Endothelial cell of umbilical vein (primary cell): ENCODE measurements at regions not wholly inside any gene's neighbourhood (a gene's known extent, or its start where the extent isn't known, plus 50 kb on each side); places are given as distances from the start of the nearest gene placed in this dataset.

Experiments used
- BruUV-seq: library from RNA; stranded (reverse); fragments of 400-500 nt; replicated peaks from 2 replicates; lab custom pipeline; 2021; lab: Mats Ljungman, UMichigan
- CTCF ChIA-PET: fragments of 300-600, 350-600 bp; sonication (Branson Sonifier 250); formaldehyde crosslinking; loops from one replicate; lab custom pipeline; 2021; ENCODE audit warnings: antibody characterized with exemption, inconsistent platforms; lab: Charles Lee
- POLR2A ChIA-PET: fragments of 300-600, 350-600 bp; sonication (Branson Sonifier 250); formaldehyde crosslinking; loops from one replicate; lab custom pipeline; 2021; ENCODE audit warnings: antibody characterized with exemption, inconsistent platforms; lab: Charles Lee
- DNase-seq: peaks from one replicate; pipeline ENCODE4 v3.0.0-alpha.2; 2011; ENCODE audit warnings: low read depth, low spot score
- FAIRE-seq: peaks from 2 replicates; lab custom pipeline; 2011; peaks lifted over from hg19 to GRCh38; lab: Jason Lieb, UNC
- H2AFZ ChIP-seq: 2 replicates; pipeline ENCODE4 v1.6.0; 2012; ENCODE audit warnings: low read depth, low read length, control low read depth, inconsistent platforms
- H3K27ac ChIP-seq: 2 replicates; pipeline ENCODE4 v1.5.1; 2011; ENCODE audit warnings: low read depth, mild to moderate bottlenecking, control low read depth, low read length, moderate library complexity; ENCODE audit not compliant: insufficient read depth
- H3K27me3 ChIP-seq, 2 experiments: 2 replicates each; pipeline versions ENCODE4 v1.6.0 to v1.6.1; 2011; ENCODE audit warnings: low read length in 2 of 2, mixed read lengths in 1 of 2; ENCODE audit not compliant: control insufficient read depth in 2 of 2, insufficient read depth in 2 of 2
- H3K36me3 ChIP-seq, 2 experiments: 2 replicates in 1 of 2; 3 replicates in 1 of 2; pipeline ENCODE4 v1.5.1; 2011; ENCODE audit warnings: low read length in 2 of 2, mild to moderate bottlenecking in 1 of 2, moderate library complexity in 1 of 2; ENCODE audit not compliant: control insufficient read depth in 2 of 2, insufficient read depth in 2 of 2; ENCODE audit errors: extremely low read depth in 1 of 2
- H3K4me1 ChIP-seq: 3 replicates; pipeline ENCODE4 v1.5.1; 2011; ENCODE audit warnings: mild to moderate bottlenecking, low read length; ENCODE audit not compliant: control insufficient read depth, insufficient read depth; ENCODE audit errors: extremely low read depth
- H3K4me2 ChIP-seq: 2 replicates; pipeline ENCODE4 v1.6.1; 2011; ENCODE audit warnings: low read length, control low read depth, mixed read lengths; ENCODE audit not compliant: insufficient read depth
- H3K4me3 ChIP-seq, 3 experiments: fragments of 200-600 bp in 1 of 3; sonication (generic), shearing (Covaris generic) in 1 of 3; replicated peaks in 1 of 3; 2 replicates each; pipeline ENCODE4 v1.5.1; 2011 to 2016; ENCODE audit warnings: control low read depth in 3 of 3, low read length in 3 of 3, mild to moderate bottlenecking in 2 of 3, inconsistent platforms in 1 of 3, low read depth in 1 of 3, moderate library complexity in 1 of 3; ENCODE audit not compliant: insufficient read depth in 1 of 3
- H3K79me2 ChIP-seq: 2 replicates; pipeline ENCODE4 v1.6.0; 2012; ENCODE audit warnings: low read length, inconsistent platforms; ENCODE audit not compliant: control insufficient read depth, insufficient read depth
- H3K9ac ChIP-seq: replicated peaks from 2 replicates; pipeline ENCODE3; 2011; ENCODE audit warnings: low read length, control low read depth; ENCODE audit not compliant: insufficient read depth; ENCODE audit errors: extremely low read depth
- H3K9me1 ChIP-seq: replicated peaks from 3 replicates; pipeline ENCODE4 v1.6.0; 2011; ENCODE audit warnings: mild to moderate bottlenecking, low read length; ENCODE audit not compliant: control insufficient read depth, insufficient read depth; ENCODE audit errors: extremely low read depth
- H3K9me3 ChIP-seq: replicated peaks from 2 replicates; pipeline ENCODE4 v1.5.1; 2012; ENCODE audit warnings: low read length, inconsistent platforms; ENCODE audit not compliant: control insufficient read depth, insufficient read depth
- H4K20me1 ChIP-seq: replicated peaks from 2 replicates; pipeline ENCODE3; 2011; ENCODE audit warnings: mild to moderate bottlenecking, low read length; ENCODE audit not compliant: control insufficient read depth, insufficient read depth; ENCODE audit errors: extremely low read depth
- EZH2 ChIP-seq: IDR thresholded peaks from 2 replicates; pipeline ENCODE4 v1.6.1; 2012; ENCODE audit warnings: borderline replicate concordance, low read depth, mild to moderate bottlenecking, moderate library complexity, low read length, inconsistent platforms; ENCODE audit not compliant: severe bottlenecking
- FOS ChIP-seq: IDR thresholded peaks from 2 replicates; pipeline ENCODE4 v1.6.1; 2011; ENCODE audit warnings: mild to moderate bottlenecking, low read length, moderate library complexity, borderline replicate concordance; ENCODE audit not compliant: insufficient read depth
- GATA2 ChIP-seq: IDR thresholded peaks from 2 replicates; pipeline ENCODE4 v1.7.0; 2011; ENCODE audit warnings: low read depth, mild to moderate bottlenecking, moderate library complexity, mixed read lengths, low read length; ENCODE audit not compliant: insufficient read length, insufficient read depth
- JUN ChIP-seq: IDR thresholded peaks from 2 replicates; pipeline ENCODE4 v1.6.1; 2011; ENCODE audit warnings: borderline replicate concordance, low read depth; ENCODE audit not compliant: insufficient read length, insufficient read depth
- MYC ChIP-seq: IDR thresholded peaks from one replicate; pipeline ENCODE4 v1.6.1; 2011; ENCODE audit warnings: mild to moderate bottlenecking, low read depth, low read length
- POLR2A ChIP-seq: IDR thresholded peaks from 2 replicates; pipeline ENCODE4 v1.6.1; 2012; ENCODE audit warnings: low read depth, mild to moderate bottlenecking, control low read depth, low read length
- POLR2AphosphoS5 ChIP-seq: IDR thresholded peaks from 2 replicates; pipeline ENCODE4 v1.6.1; 2012; ENCODE audit warnings: low read depth, mild to moderate bottlenecking, control low read depth, low read length, moderate library complexity; ENCODE audit not compliant: insufficient read depth
- dilution Hi-C: fragments of 300-500 bp; cut with MboI; formaldehyde crosslinking; loops from one replicate; pipeline ENCODE4 v1.15.0; 2019; ENCODE audit warnings: low sequenced_read_pairs; ENCODE audit not compliant: extremely low pct_ligation_motif_present
- intact Hi-C: fragments of 100-400 bp; cut with micrococcal nuclease; formaldehyde crosslinking; loops from one replicate; pipeline ENCODE4 v1.10.0; 2022
- TF ChIP-seq, protein P1 (sequence below): IDR thresholded peaks from 2 replicates; pipeline ENCODE4 v1.6.1; 2011; ENCODE audit not compliant: insufficient read depth, insufficient read length
- TF ChIP-seq, protein P2 (sequence below), 2 donors: IDR thresholded peaks; 1 replicate in 1 of 2; 2 replicates in 1 of 2; pipeline ENCODE4 v1.5.1; 2011; ENCODE audit warnings: low read length in 2 of 2, mild to moderate bottlenecking in 2 of 2, moderate library complexity in 2 of 2, control low read depth in 1 of 2, inconsistent platforms in 1 of 2, low read depth in 1 of 2; ENCODE audit not compliant: insufficient read depth in 1 of 2; ENCODE audit errors: extremely low read depth in 1 of 2

DNA sequence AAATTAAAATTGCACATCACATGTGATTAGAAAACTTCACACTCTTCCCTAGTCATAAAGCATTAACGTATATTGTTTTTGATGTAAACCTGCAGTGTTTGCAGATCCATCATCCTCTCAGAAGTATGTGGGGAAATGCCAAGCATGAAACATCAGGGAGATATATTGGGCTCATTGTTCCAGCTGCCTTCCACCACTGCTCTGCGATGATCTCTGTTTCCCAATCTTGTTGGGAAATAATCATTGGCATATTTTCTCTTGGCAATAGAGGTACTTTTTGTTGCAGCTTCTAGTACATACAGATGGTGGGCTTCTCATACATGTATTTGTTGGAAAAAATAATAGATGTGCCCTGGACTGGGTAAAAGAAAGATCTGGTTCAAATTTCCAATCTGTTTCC is 466.3 kb upstream of the HS3ST1 start:
- DNase-seq, result peak; percentile 11

More for the DNA sequence above, 466.3 kb upstream of the HS3ST1 start:
- Histone ChIP-seq H4K20me1 (no peaks in the 10 kb centered on the region), H3K4me1 (no peaks in the 10 kb centered on the region), H3K9me3 (no peaks in the 10 kb centered on the region), H3K9me1 (no peaks in the 10 kb centered on the region), H3K79me2 (no peaks in the 10 kb centered on the region), H3K9ac (no peak overlapping the region), H2AFZ (no peak overlapping the region), H3K4me2 (no peak overlapping the region), H3K27me3 (no peaks in the 10 kb centered on the region), H3K27ac (no peak overlapping the region), H3K36me3 (no peaks in the 10 kb centered on the region), H3K4me3 (no peak overlapping the region)
- dilution Hi-C loops (no loop called here), intact Hi-C loops (no loop called here)
- no TSS peak for BruUV-seq
- FAIRE-seq, result no peak
- POLR2A ChIA-PET, result interaction anchor here (0.5 kb wide), 1 partner anchor 69 kb away, joined by 8 read pairs; no protein-coding TSS in a partner anchor
- TF ChIP-seq GATA2 (no peak), EZH2 (no peak), MYC (no peak), POLR2AphosphoS5 (no peak), POLR2A (no peak), JUN (no peak), FOS (no peak)
- TF ChIP-seq, protein P1, sequence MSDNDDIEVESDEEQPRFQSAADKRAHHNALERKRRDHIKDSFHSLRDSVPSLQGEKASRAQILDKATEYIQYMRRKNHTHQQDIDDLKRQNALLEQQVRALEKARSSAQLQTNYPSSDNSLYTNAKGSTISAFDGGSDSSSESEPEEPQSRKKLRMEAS, result no peak
- TF ChIP-seq, protein P2, sequence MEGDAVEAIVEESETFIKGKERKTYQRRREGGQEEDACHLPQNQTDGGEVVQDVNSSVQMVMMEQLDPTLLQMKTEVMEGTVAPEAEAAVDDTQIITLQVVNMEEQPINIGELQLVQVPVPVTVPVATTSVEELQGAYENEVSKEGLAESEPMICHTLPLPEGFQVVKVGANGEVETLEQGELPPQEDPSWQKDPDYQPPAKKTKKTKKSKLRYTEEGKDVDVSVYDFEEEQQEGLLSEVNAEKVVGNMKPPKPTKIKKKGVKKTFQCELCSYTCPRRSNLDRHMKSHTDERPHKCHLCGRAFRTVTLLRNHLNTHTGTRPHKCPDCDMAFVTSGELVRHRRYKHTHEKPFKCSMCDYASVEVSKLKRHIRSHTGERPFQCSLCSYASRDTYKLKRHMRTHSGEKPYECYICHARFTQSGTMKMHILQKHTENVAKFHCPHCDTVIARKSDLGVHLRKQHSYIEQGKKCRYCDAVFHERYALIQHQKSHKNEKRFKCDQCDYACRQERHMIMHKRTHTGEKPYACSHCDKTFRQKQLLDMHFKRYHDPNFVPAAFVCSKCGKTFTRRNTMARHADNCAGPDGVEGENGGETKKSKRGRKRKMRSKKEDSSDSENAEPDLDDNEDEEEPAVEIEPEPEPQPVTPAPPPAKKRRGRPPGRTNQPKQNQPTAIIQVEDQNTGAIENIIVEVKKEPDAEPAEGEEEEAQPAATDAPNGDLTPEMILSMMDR (IDR thresholded peaks at IDR 0.05; ENCODE audit: extremely low read depth in 1 of 2, insufficient read depth in 1 of 2, low read depth in 1 of 2, low read length in 2 of 2), result no peak
- CTCF ChIA-PET, result interaction anchor here (0.8 to 2.3 kb wide), 3 partner anchors 9 to 59 kb away, joined by 3 to 14 read pairs (median 3); no protein-coding TSS in a partner anchor
